A673 (cell line): ENCODE measurements at regions not wholly inside any gene's neighbourhood (a gene's known extent, or its start where the extent isn't known, plus 50 kb on each side); places are given as distances from the start of the nearest gene placed in this dataset.

Experiments
- BruUV-seq: library from RNA; stranded (reverse); fragments of 400-500 nt; replicated peaks from 2 replicates; lab custom pipeline; 2021; lab: Mats Ljungman, UMichigan
- CTCF ChIA-PET: fragments of 300-600 bp; sonication (Branson Sonifier 250); formaldehyde crosslinking; loops from one replicate; lab custom pipeline; 2022; ENCODE audit warnings: antibody characterized with exemption; lab: Charles Lee
- POLR2A ChIA-PET: fragments of 300-600 bp; sonication (Branson Sonifier 250); formaldehyde crosslinking; loops from one replicate; lab custom pipeline; 2022; ENCODE audit warnings: antibody characterized with exemption; ENCODE audit not compliant: low non-redundant PET; lab: Charles Lee
- DNase-seq: peaks from one replicate; pipeline ENCODE4 v3.0.0-alpha.2; 2015; ENCODE audit warnings: low spot score
- H3K27ac ChIP-seq: fragments of 200-600 bp; sonication (generic); 2 replicates; pipeline ENCODE4 v1.5.1; 2016; ENCODE audit warnings: mixed run types, low read depth, mild to moderate bottlenecking, mixed read lengths, antibody characterized with exemption, low read length; ENCODE audit not compliant: poor library complexity, severe bottlenecking
- H3K27me3 ChIP-seq: fragments of 200-600 bp; sonication (generic); replicated peaks from 2 replicates; pipeline ENCODE4 v1.6.1; 2017; ENCODE audit warnings: mixed run types, low read depth, mild to moderate bottlenecking, mixed read lengths, antibody characterized with exemption, low read length; ENCODE audit not compliant: insufficient read depth, poor library complexity
- H3K36me3 ChIP-seq: fragments of 200-600 bp; sonication (generic); 2 replicates; pipeline ENCODE4 v1.6.1; 2016; ENCODE audit warnings: mixed run types, mild to moderate bottlenecking, mixed read lengths, antibody characterized with exemption, low read length; ENCODE audit not compliant: insufficient read depth, poor library complexity, severe bottlenecking
- H3K4me1 ChIP-seq: fragments of 200-600 bp; sonication (generic); 2 replicates; pipeline ENCODE4 v1.6.1; 2017; ENCODE audit warnings: mixed run types, mild to moderate bottlenecking, mixed read lengths, antibody characterized with exemption, low read length; ENCODE audit not compliant: insufficient read depth, poor library complexity, severe bottlenecking
- H3K4me3 ChIP-seq: fragments of 200-600 bp; sonication (generic); 2 replicates; pipeline ENCODE4 v1.5.1; 2016; ENCODE audit warnings: low read depth, mixed run types, mild to moderate bottlenecking, mixed read lengths, low read length; ENCODE audit not compliant: poor library complexity, severe bottlenecking
- H3K9me3 ChIP-seq: fragments of 200-600 bp; sonication (generic); 2 replicates; pipeline ENCODE4 v1.6.1; 2016; ENCODE audit warnings: mixed run types, low read depth, mild to moderate bottlenecking, mixed read lengths, antibody characterized with exemption, low read length; ENCODE audit not compliant: poor library complexity, severe bottlenecking
- EZH2 ChIP-seq: fragments of 200-600 bp; sonication (generic); IDR thresholded peaks from 2 replicates; pipeline ENCODE4 v1.6.1; 2017; ENCODE audit warnings: borderline replicate concordance, low read depth, mild to moderate bottlenecking, mixed read lengths, antibody characterized with exemption, low read length; ENCODE audit not compliant: poor library complexity, severe bottlenecking
- intact Hi-C: fragments of 100-400 bp; cut with micrococcal nuclease; formaldehyde crosslinking; loops from one replicate; pipeline ENCODE4 v1.10.0; 2022; ENCODE audit not compliant: unreplicated experiment
- TF ChIP-seq, protein P1 (sequence below): fragments of 300-800, 200-600 bp; sonication (generic); conservative IDR thresholded peaks from 2 replicates; pipeline ENCODE4 v1.5.1; 2017; ENCODE audit warnings: low read depth, mild to moderate bottlenecking, antibody characterized with exemption, low read length, moderate library complexity, mixed read lengths

DNA sequence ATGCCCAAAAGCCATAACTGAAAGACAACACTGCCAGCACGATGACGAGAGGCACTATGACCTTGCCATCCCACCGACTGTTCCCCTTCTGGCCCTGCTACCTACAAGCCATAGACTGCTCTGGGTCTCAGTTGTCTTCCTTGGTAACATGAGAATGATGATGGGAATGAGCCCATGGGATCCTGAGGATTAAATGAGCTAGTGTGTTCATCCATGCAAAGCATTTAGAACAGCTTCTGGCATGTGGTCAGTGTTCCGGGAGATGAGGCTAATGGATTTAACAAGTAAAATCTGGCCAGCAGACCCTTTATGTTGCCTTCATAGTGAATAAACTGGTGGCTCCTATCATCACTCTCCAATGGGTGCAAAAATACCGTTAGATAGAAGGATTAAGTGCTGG lies 62.4 kb upstream of the WDR11 start:
- ChIA-PET POLR2A (no interaction called here), CTCF (no interaction called here)
- Histone ChIP-seq H3K4me1 (no peaks in the 10 kb centered on the region), H3K27me3 (peaks cover 16% of the 10 kb centered on the region), H3K9me3 (no peaks in the 10 kb centered on the region), H3K27ac (no peak overlapping the region), H3K4me3 (no peak overlapping the region), H3K36me3 (no peaks in the 10 kb centered on the region)
- no peak for DNase-seq
- intact Hi-C loops, result no loop called here
- no TSS peak for BruUV-seq
- TF ChIP-seq, protein P1, sequence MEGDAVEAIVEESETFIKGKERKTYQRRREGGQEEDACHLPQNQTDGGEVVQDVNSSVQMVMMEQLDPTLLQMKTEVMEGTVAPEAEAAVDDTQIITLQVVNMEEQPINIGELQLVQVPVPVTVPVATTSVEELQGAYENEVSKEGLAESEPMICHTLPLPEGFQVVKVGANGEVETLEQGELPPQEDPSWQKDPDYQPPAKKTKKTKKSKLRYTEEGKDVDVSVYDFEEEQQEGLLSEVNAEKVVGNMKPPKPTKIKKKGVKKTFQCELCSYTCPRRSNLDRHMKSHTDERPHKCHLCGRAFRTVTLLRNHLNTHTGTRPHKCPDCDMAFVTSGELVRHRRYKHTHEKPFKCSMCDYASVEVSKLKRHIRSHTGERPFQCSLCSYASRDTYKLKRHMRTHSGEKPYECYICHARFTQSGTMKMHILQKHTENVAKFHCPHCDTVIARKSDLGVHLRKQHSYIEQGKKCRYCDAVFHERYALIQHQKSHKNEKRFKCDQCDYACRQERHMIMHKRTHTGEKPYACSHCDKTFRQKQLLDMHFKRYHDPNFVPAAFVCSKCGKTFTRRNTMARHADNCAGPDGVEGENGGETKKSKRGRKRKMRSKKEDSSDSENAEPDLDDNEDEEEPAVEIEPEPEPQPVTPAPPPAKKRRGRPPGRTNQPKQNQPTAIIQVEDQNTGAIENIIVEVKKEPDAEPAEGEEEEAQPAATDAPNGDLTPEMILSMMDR, result no peak
- no peak for TF ChIP-seq EZH2

DNA sequence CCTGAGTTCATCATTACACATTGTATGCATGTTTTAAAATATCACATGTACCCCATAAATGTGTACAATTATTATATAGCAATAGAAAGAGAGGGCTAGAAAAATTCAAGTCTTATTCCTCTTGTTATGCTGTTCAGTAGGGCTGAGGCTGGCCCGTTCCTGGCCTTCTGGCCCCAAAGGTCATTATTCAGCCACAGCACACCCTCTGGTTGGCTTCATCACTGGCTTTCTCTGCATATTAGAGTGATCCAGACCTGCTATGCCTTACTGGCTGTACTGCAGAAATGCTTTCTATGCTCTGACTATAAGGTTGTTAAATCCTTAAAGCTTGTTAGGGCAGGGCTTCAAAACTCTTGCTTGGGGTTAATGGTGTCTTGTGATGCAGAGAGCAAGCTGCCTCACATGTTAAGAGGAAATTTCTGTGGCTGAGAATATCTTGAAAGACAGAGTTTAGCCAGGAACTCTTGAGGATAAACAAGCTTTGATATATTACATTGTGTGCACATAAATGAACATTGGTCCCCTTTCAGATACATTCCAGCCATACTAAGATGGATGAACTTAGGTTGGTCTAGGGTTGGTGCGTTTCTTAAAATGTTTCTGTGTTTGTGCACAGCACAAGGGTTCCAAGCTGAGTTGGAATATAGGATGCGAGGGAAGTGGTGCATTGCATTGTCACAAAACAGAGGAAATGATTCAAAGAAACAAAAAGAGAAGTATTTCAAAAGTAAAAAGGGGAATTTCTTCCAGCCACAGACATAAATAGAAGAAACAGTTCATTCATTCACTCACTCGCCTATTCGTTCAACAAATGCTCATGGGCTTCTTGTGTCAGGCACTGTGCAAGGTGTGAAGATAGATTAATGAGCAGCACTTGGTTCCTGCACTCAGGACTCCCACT lies 61.6 kb upstream of the WDR11 start:
- ChIA-PET POLR2A (no interaction called here), CTCF (no interaction called here)
- no peak overlapping the region for H3K27ac ChIP-seq
- intact Hi-C loops, result no loop called here
- H3K36me3 ChIP-seq, result no peaks in the 10 kb centered on the region
- H3K27me3 ChIP-seq, result peaks cover 9% of the 10 kb centered on the region
- no peak overlapping the region for H3K4me3 ChIP-seq
- no peak for DNase-seq
- no peaks in the 10 kb centered on the region for H3K9me3 ChIP-seq
- BruUV-seq, result no TSS peak
- TF ChIP-seq, protein P1, result no peak
- TF ChIP-seq EZH2, result no peak
- H3K4me1 ChIP-seq, result no peaks in the 10 kb centered on the region

DNA sequence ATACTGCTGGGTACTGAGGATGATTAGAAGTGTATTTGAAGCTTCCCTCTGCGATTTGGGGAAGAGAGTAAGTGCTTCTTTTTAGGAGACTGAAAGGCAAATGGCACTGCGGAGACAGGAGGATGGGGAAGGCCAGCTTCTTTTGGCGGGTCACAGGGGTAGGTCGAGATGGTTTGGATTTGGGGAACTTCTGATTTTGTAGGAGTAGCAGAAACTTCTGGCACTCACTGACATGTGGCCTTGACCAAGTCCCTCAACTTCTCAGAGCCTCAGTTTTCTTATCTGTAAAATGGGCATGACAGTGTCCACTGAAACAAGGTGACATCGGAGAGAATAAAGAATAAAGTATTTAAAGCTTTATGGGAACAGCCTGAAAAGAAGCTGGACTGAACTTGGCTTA lies 59.8 kb upstream of the WDR11 start:
- H3K27me3 ChIP-seq, result peaks cover 15% of the 10 kb centered on the region
- ChIA-PET POLR2A (no interaction called here), CTCF (no interaction called here)
- no peaks in the 10 kb centered on the region for H3K36me3 ChIP-seq
- H3K9me3 ChIP-seq, result no peaks in the 10 kb centered on the region
- no peak for DNase-seq
- H3K4me1 ChIP-seq, result no peaks in the 10 kb centered on the region
- no TSS peak for BruUV-seq
- H3K4me3 ChIP-seq, result no peak overlapping the region
- TF ChIP-seq, protein P1, result no peak
- TF ChIP-seq EZH2, result no peak
- intact Hi-C loops, result no loop called here
- no peak overlapping the region for H3K27ac ChIP-seq
